ENCODE measurements at regions not wholly inside any gene's neighbourhood (a gene's known extent, or its start where the extent isn't known, plus 50 kb on each side); places are given as distances from the start of the nearest gene placed in this dataset.

GRCh38 chr16:6250511-6250910, 1082.1 kb upstream of the RBFOX1 start:
- TF ChIP-seq POLR2AphosphoS5 (IDR thresholded peaks at IDR 0.05), result no peak
- TF ChIP-seq POLR2A (IDR thresholded peaks at IDR 0.05), result no peak
- TF ChIP-seq CTCF (IDR thresholded peaks at IDR 0.05), result no peak
